ES-I3 (cell line): ENCODE measurements at regions not wholly inside any gene's neighbourhood (a gene's known extent, or its start where the extent isn't known, plus 50 kb on each side); places are given as distances from the start of the nearest gene placed in this dataset.

Experiments
- H3K36me3 ChIP-seq: 2 replicates; pipeline ENCODE4 v1.6.1; 2013; ENCODE audit warnings: mild to moderate bottlenecking, low read length, control low read depth, moderate library complexity; ENCODE audit not compliant: insufficient read depth
- H3K4me1 ChIP-seq: 2 replicates; pipeline ENCODE4 v1.6.1; 2013; ENCODE audit warnings: mild to moderate bottlenecking, control low read depth, low read length; ENCODE audit not compliant: insufficient read depth
- H3K9ac ChIP-seq: 2 replicates; pipeline ENCODE4 v1.6.1; 2013; ENCODE audit warnings: low read depth, mild to moderate bottlenecking, low read length, moderate library complexity
- H3K9me3 ChIP-seq: 2 replicates; pipeline ENCODE4 v1.6.1; 2013; ENCODE audit warnings: mild to moderate bottlenecking, low read length, moderate library complexity; ENCODE audit not compliant: control insufficient read depth, insufficient read depth

DNA sequence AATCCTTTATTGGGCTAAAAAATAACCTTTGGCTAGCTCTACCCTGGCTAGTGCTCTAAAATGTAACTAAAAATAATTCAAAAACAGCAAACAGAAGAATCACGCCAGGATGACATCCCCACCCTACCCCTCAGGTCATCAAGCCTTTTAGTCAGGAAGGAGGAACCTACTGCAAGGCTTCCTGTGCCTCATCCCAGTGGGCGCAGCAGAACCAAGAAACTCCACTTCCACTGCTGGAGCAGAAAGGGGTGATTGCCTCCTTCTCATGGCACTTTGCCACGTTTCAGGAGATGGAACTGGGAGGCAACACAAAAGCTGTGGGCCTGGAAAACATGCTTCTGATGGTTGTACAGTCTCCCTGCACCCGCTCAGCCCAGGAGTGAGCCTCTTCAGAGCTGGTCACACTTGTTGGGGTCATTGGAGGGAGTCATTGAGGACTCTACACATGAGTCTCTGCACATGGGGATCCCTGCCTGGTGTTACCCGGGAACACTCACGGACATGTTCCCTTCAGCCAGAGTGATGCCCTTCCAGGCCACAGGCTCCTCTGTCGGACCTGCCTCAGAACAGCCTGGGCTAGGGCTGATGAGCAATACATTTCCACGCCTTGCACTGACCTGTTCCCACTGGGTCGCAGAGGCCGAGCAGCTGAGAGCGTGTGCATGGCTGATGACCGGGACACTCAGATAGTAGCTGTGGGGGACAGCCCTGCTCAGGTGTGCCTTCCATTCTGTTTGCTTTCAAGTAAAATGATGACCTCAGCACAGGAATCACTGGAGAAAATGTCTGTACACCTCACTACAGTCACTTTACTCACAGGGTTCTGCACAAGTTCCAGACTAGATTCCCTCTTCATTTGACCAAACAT is 355.3 kb downstream of the FGFR2 start:
- Histone ChIP-seq H3K9ac (no peak overlapping the region), H3K9me3 (no peaks in the 10 kb centered on the region), H3K36me3 (no peaks in the 10 kb centered on the region), H3K4me1 (no peaks in the 10 kb centered on the region)

DNA sequence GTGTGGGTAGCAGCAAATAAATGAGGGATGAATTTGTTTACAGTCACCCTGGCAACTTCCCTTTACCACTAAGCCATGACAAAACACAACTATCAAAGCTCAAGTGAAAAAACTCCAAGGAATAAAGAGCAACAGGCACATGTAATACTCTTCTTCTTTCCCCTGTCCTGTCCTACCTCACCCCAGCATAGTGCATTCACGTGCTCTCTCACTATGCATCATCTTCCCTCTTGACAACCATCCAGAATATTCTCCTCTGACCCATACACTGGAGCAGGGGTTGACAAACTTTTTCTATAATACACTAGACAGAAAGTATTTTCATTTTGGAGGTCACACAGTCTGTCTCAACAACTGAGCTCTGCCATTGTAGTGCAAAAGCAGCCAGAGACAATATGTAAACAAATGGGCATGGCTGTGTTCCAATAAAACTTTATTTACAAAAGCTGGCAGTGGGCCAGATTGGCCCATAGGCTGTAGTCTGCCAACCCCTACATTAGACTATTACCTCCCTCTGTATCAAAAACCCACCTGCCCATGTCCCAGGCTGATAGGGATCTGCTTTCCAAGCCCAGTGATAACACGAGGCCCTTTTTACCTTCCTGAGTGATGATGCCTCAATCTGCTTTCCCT is 354.5 kb downstream of the FGFR2 start:
- Histone ChIP-seq H3K36me3 (no peaks in the 10 kb centered on the region), H3K4me1 (no peaks in the 10 kb centered on the region), H3K9ac (no peak overlapping the region), H3K9me3 (no peaks in the 10 kb centered on the region)

DNA sequence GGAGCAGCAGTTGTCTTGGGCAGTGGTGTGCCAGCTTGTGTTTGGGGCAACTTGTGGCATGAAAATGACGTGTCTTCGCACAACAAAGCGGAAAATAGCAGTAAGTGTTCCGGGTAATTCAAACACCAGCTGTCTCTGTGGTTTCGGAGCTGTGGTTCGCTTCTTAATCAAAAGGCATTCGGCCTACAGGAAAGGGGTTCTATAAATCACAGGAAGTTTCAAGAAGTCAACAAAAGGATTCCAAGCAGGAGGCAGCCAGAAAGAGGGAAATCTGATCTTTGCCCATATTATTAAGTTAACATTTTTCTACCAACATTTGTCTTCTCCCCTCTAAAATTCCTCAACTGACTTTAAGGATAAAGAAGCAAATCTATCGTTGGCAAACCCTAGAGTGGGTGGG is 353.4 kb downstream of the FGFR2 start:
- H3K9ac ChIP-seq: no peak overlapping the region
- no peaks in the 10 kb centered on the region for H3K4me1 ChIP-seq
- H3K9me3 ChIP-seq: no peaks in the 10 kb centered on the region
- H3K36me3 ChIP-seq: no peaks in the 10 kb centered on the region

DNA sequence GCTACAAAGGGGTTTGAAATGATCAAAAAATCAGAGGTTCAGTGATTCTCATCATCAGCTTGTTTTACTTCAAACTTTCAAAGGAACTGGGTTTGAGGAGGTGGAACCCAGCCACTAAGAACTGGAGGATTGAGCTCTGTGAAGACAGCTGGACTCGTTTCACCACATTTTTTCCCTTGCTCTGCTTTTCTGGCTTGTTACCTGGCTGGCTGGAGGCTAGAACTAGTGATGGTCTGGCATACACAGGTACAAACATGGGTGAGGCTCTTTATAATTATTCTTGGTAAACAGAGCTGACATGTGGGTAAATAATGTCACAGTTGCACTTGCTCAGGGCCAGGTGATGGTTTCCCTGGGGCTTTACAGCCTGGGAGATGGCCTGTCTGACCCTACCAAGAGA is 352.5 kb downstream of the FGFR2 start:
- Histone ChIP-seq H3K9me3 (no peaks in the 10 kb centered on the region), H3K9ac (no peak overlapping the region), H3K4me1 (no peaks in the 10 kb centered on the region), H3K36me3 (no peaks in the 10 kb centered on the region)

DNA sequence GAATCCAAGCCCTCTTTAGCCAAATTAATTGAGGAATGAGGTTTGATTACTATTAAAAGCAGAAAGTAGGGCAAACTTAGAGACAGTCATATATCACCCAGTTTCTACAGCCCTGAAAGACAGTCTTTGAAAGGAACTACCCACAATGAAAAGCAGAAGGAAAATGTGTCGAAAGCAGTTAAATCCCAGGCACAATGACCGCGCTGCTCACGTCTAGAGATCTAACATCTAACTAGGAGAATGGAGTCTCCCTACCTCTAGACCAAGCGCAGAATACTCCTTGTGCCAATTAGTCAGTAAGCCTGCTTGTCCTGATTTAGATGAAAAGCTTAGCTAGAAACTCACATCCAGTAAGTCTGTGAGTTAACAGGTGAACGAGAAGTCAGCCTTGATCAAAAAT is 350.0 kb downstream of the FGFR2 start:
- Histone ChIP-seq H3K36me3 (no peaks in the 10 kb centered on the region), H3K9me3 (no peaks in the 10 kb centered on the region), H3K4me1 (no peaks in the 10 kb centered on the region), H3K9ac (no peak overlapping the region)

DNA sequence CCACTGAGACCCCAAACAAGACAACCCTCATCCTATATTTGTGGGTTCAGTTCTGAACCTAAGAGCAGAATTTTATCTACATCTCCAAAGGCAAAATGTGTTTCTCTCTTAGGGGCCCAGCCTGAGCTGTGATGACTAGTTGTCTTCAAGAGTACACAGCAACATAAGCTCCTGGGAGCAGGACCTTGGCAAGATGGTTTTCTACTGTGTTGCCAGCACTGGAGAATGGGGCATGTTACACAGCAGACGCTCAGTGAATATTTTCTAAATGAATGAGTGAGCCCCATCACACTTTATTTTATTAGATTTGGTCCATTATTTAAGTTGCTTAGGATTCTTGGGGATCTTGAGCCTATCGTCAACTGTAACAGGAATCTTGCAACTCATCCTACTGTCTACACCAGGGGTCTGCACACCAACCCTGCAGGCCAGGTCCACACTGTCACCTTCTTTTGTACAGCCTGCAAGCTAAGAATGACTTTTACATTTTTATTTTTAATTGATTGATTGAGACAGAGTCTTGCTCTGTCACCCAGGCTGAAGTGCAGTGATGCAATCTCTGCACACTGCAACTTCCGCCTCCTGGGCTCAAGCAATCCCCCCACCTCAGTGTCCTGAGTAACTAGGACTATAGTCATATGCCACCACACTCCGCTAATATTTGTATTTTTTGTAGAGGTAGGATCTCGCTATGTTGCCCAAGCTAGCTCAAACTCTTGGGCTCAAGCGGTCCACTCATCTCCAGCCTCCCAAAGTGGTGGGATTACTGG is 347.1 kb downstream of the FGFR2 start:
- H3K9ac ChIP-seq: no peak overlapping the region
- H3K4me1 ChIP-seq: no peaks in the 10 kb centered on the region
- no peaks in the 10 kb centered on the region for H3K36me3 ChIP-seq
- no peaks in the 10 kb centered on the region for H3K9me3 ChIP-seq

DNA sequence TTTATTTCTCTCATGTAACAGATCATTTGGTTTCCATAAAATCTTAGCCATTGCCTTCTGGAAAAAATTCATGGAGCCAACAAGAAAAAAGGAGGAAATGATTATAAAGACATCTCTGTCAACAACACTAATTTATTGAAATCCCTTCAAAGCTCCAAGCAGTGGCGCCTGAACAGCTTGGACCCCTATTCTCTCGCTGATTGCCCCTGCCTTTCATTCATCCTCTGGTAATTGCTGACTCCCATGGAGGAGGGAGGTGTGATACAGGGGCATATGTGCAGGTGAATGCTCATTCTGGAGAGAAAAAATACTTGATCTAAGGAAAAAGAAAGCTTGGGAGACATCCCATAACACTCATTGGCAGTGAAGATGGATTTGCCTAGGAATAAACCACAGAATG is 345.5 kb downstream of the FGFR2 start:
- Histone ChIP-seq H3K4me1 (no peaks in the 10 kb centered on the region), H3K9me3 (no peaks in the 10 kb centered on the region), H3K36me3 (no peaks in the 10 kb centered on the region), H3K9ac (no peak overlapping the region)

DNA sequence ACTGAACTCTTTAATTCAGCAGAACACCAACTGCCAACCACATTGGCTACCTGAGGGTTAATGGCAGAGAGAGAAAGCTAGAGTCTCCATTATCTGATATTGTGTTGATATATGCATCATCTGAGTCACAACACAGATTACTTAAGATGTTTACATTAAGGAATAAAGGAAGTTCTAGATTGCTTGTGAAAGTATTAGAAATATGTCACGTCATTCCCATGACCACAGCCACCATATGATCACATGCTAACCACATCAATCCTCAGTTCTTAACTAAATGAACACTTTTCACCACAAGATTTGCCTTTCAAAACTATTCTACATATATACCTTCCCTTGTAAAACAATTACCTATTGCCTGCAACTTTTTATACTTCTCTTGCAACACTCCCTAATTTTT is 337.9 kb downstream of the FGFR2 start:
- no peaks in the 10 kb centered on the region for H3K36me3 ChIP-seq
- H3K4me1 ChIP-seq: no peaks in the 10 kb centered on the region
- no peak overlapping the region for H3K9ac ChIP-seq
- H3K9me3 ChIP-seq: 0 out of 2 replicates have a peak, but pooled peaks cover 3% of the 10 kb centered on the region

DNA sequence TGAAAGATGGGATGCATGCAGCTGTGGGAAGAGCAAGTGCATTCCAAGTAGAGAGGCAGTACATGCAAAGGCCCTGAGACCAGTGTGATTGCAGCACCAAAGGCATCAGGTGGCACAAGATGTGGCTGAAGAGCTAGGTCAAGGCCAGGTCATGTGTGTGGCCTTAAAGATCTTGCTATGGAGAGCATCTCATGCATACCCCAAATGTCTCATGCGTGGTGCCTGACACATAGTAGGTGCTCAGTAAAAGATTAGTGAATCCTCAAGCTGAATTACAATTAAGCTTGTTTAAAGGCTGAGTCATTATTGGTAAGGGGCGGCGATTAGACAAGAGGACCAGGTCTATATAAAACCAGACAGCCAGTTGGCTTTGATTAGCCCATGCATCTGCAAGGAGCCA is 336.6 kb downstream of the FGFR2 start:
- H3K9ac ChIP-seq: no peak overlapping the region
- no peaks in the 10 kb centered on the region for H3K36me3 ChIP-seq
- no peaks in the 10 kb centered on the region for H3K4me1 ChIP-seq
- 0 out of 2 replicates have a peak, but pooled peaks cover 3% of the 10 kb centered on the region for H3K9me3 ChIP-seq

DNA sequence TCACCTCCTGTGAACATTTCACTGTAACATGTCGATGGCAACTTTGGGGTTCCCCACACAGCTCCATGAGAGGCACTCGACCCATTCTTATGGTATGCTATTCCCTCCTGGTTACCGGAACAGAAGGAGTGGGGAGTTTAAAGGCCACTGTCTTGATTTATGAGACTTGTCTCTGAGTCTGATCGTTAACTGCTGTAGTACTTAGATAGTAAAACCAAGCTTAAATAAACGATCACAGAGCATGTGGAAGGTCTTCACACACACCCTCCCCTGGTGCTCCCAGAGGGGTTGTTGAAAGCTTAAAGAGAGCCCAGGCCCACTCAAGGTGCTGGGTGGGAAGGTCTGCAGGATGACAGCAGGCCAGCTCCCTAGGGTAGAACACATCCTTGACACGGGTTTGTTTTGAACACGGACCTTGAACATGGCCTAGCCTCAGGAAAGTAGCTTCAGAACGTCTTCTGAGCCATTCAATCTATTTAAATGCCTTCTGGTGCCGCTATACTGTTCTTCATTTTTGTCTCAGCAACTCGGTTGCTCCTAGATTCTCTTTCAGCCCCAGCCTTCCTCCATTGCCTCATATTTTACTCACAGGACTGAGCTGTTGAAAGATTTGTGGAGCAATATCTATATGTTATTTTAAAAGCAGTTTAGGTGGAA is 335.3 kb downstream of the FGFR2 start:
- no peaks in the 10 kb centered on the region for H3K36me3 ChIP-seq

DNA sequence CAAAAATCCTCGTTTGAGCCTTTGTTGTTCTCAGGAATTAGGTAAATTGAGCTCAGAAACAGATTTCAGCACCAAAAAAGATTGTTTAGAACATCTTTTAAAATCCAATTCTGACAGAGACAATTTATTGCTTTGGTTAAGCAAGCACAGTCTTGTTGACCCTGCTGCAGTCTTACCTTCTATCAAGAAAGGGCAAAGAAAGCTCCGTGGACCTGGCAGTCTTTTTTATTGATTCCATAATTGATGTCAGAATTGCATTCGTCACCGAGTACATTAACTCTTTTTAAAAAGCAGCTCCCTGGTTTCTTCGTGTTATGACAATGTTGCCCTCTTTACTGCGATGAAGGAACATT is 334.8 kb downstream of the FGFR2 start:
- Histone ChIP-seq H3K9me3 (0 out of 2 replicates have a peak, but pooled peaks cover 3% of the 10 kb centered on the region), H3K36me3 (no peaks in the 10 kb centered on the region), H3K4me1 (no peaks in the 10 kb centered on the region), H3K9ac (no peak overlapping the region)

More for the DNA sequence above, 335.3 kb downstream of the FGFR2 start:
- Histone ChIP-seq H3K9me3 (0 out of 2 replicates have a peak, but pooled peaks cover 3% of the 10 kb centered on the region), H3K4me1 (no peaks in the 10 kb centered on the region), H3K9ac (no peak overlapping the region)

DNA sequence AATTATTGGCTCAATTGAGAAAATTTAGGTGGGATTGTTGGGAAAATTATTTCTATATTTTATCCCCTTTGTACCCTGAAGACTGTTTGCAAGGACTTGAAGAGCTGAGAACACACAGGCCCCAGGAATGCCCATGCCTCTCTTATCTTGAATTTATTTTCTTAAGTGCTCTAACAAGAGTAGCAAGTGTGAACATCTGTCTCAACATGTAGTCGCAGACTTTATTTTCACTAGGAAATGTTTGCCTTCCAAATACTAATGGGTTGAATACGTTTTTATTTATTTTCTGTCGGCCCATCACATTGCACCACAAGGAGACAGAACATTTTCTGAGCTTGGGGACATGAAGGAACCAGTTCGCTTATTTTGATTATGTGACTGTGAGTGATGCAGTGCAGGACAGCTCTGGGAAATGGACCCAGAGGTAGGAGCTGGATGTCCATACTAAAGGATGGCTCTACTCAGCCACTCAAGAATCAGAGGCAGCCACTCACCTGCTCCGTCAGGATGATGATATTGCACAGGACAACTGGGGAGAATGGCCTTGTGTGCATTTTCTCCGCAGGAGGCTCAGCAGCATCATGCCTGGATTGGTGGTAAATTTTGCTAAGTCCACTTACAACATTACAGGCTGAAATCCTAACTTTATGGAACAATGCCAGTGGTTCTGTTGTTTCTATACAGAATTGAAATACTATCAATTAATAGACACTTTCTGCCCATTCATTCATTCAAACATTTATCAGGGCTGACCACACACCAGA is 332.7 kb downstream of the FGFR2 start:
- H3K9ac ChIP-seq: no peak overlapping the region
- no peaks in the 10 kb centered on the region for H3K4me1 ChIP-seq
- H3K9me3 ChIP-seq: no peaks in the 10 kb centered on the region
- no peaks in the 10 kb centered on the region for H3K36me3 ChIP-seq

DNA sequence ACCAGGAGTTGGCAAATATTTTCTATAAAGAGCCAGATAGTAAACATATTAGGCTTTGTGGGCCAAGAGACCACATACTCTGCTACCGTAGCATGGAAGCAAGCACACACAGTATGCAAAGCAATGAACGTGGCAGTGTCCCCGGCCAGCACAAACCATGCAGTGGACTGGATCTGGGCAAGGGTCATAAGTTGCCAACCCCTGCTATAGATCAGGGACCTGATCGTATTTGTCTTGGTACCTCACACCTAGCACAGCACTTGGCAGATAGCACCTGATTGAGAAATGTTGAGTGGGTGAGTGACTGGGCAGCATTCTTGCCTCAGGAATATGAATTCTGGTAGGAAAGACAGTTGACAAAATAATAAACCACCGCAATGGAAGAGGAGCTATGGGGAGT is 331.9 kb downstream of the FGFR2 start:
- H3K4me1 ChIP-seq: no peaks in the 10 kb centered on the region
- H3K9me3 ChIP-seq: no peaks in the 10 kb centered on the region

More for the DNA sequence above, 331.9 kb downstream of the FGFR2 start:
- H3K36me3 ChIP-seq: no peaks in the 10 kb centered on the region
- no peak overlapping the region for H3K9ac ChIP-seq
